ENCODE measurements at regions not wholly inside any gene's neighbourhood (a gene's known extent, or its start where the extent isn't known, plus 50 kb on each side); places are given as distances from the start of the nearest gene placed in this dataset.
"Not testable (repeated sequence)": the region's sequence is repeated elsewhere in the genome, so short reads cannot be mapped to it uniquely, and the experiment has no call there.

GRCh38 chr12:32010631-32011336 lies 51.6 kb downstream of the RESF1 start:
- no peak for DNase-seq (ENCODE audit: low spot score)
- no peak for TF ChIP-seq CTCF (IDR thresholded peaks at IDR 0.05; ENCODE audit: extremely low read depth, insufficient read depth, missing control alignments)
- in situ Hi-C loops (cut with MboI; ENCODE audit: low pct_unique_long_range_greater_than_20kb, low sequenced_read_pairs, unreplicated experiment) = no loop called here

GRCh38 chr12:32012249-32012785 lies 53.1 kb downstream of the RESF1 start:
- in situ Hi-C loops (cut with MboI; ENCODE audit: low pct_unique_long_range_greater_than_20kb, low sequenced_read_pairs, unreplicated experiment) = no loop called here
- TF ChIP-seq CTCF (IDR thresholded peaks at IDR 0.05; ENCODE audit: extremely low read depth, insufficient read depth, missing control alignments) = no peak
- no peak for DNase-seq (ENCODE audit: low spot score)

- DNase-seq (ENCODE audit: low spot score) = no peak
- in situ Hi-C loops (cut with MboI; ENCODE audit: low pct_unique_long_range_greater_than_20kb, low sequenced_read_pairs, unreplicated experiment) = no loop called here
- TF ChIP-seq CTCF (IDR thresholded peaks at IDR 0.05; ENCODE audit: extremely low read depth, insufficient read depth, missing control alignments) = no peak
Observed at GRCh38 chr12:32015036-32015435, 55.8 kb downstream of the RESF1 start.

GRCh38 chr12:32016680-32017482 lies 57.7 kb downstream of the RESF1 start:
- in situ Hi-C loops (cut with MboI; ENCODE audit: low pct_unique_long_range_greater_than_20kb, low sequenced_read_pairs, unreplicated experiment) = no loop called here
- no peak for DNase-seq (ENCODE audit: low spot score)
- TF ChIP-seq CTCF (IDR thresholded peaks at IDR 0.05; ENCODE audit: extremely low read depth, insufficient read depth, missing control alignments) = no peak

- in situ Hi-C loops (cut with MboI; ENCODE audit: low pct_unique_long_range_greater_than_20kb, low sequenced_read_pairs, unreplicated experiment) = no loop called here
- TF ChIP-seq CTCF (IDR thresholded peaks at IDR 0.05; ENCODE audit: extremely low read depth, insufficient read depth, missing control alignments) = no peak
Observed at GRCh38 chr12:32021346-32021773, 62.1 kb downstream of the RESF1 start.

GRCh38 chr12:32022387-32022786 lies 63.2 kb downstream of the RESF1 start:
- DNase-seq (ENCODE audit: low spot score); in situ Hi-C loops (cut with MboI; ENCODE audit: low pct_unique_long_range_greater_than_20kb, low sequenced_read_pairs, unreplicated experiment): not testable (repeated sequence)

More at GRCh38 chr12:32021346-32021773, 62.1 kb downstream of the RESF1 start:
- DNase-seq (ENCODE audit: low spot score) = no peak

GRCh38 chr12:32023861-32024260 lies 64.6 kb downstream of the RESF1 start:
- in situ Hi-C loops (cut with MboI; ENCODE audit: low pct_unique_long_range_greater_than_20kb, low sequenced_read_pairs, unreplicated experiment); DNase-seq (ENCODE audit: low spot score): not testable (repeated sequence)

All from GM13977 (cell line).